Mesenchymal stem cell (in vitro differentiated cells and primary cell): ENCODE measurements at regions not wholly inside any gene's neighbourhood (a gene's known extent, or its start where the extent isn't known, plus 50 kb on each side); places are given as distances from the start of the nearest gene placed in this dataset.

Experiments
- DNase-seq: peaks from one replicate; pipeline ENCODE4 v3.0.0-alpha.2; 2013
- H2AFZ ChIP-seq: one replicate; pipeline ENCODE4 v1.6.1; 2013; ENCODE audit warnings: low read depth, mild to moderate bottlenecking, control low read depth, inconsistent platforms, low read length, moderate library complexity
- H2AK5ac ChIP-seq: 2 replicates; pipeline ENCODE4 v1.6.1; 2013; ENCODE audit warnings: low read length, moderate library complexity, mild to moderate bottlenecking, inconsistent platforms; ENCODE audit not compliant: severe bottlenecking
- H2BK120ac ChIP-seq: one replicate; pipeline ENCODE4 v1.6.1; 2013; ENCODE audit warnings: low read depth, mild to moderate bottlenecking, inconsistent platforms, low read length, moderate library complexity
- H2BK12ac ChIP-seq, 2 experiments: one replicate each; pipeline ENCODE4 v1.6.1; 2013; ENCODE audit warnings: inconsistent platforms in 2 of 2, low read length in 2 of 2, mild to moderate bottlenecking in 2 of 2, moderate library complexity in 2 of 2, control low read depth in 1 of 2
- H2BK15ac ChIP-seq: one replicate; pipeline ENCODE4 v1.6.1; 2013; ENCODE audit warnings: mild to moderate bottlenecking, low read depth, inconsistent platforms; ENCODE audit not compliant: poor library complexity, severe bottlenecking
- H2BK5ac ChIP-seq: 2 replicates; pipeline ENCODE4 v1.6.1; 2013; ENCODE audit warnings: low read depth, mild to moderate bottlenecking, low read length, control low read depth, inconsistent platforms; ENCODE audit not compliant: poor library complexity, severe bottlenecking
- H3K14ac ChIP-seq, 2 experiments: one replicate each; pipeline ENCODE4 v1.6.1; 2013; ENCODE audit warnings: inconsistent platforms in 2 of 2, low read length in 2 of 2, control low read depth in 1 of 2, mild to moderate bottlenecking in 1 of 2, moderate library complexity in 1 of 2
- H3K18ac ChIP-seq, 2 experiments: one replicate each; pipeline ENCODE4 v1.6.1; 2013; ENCODE audit warnings: inconsistent platforms in 2 of 2, low read length in 2 of 2, control low read depth in 1 of 2, low read depth in 1 of 2, mild to moderate bottlenecking in 1 of 2
- H3K23ac ChIP-seq, 2 experiments: one replicate each; pipeline ENCODE4 v1.6.1; 2013; ENCODE audit warnings: inconsistent platforms in 2 of 2, low read length in 2 of 2, mild to moderate bottlenecking in 2 of 2, moderate library complexity in 2 of 2, control low read depth in 1 of 2
- H3K27ac ChIP-seq: 2 replicates; pipeline ENCODE4 v1.5.1; 2013; ENCODE audit warnings: mild to moderate bottlenecking, moderate library complexity, low read length, control low read depth, inconsistent platforms; ENCODE audit not compliant: poor library complexity, severe bottlenecking
- H3K27me3 ChIP-seq, 2 experiments: 2 replicates each; pipeline versions ENCODE4 v1.6.1 to v1.7.0; 2013; ENCODE audit warnings: low read length in 2 of 2, mild to moderate bottlenecking in 2 of 2, moderate library complexity in 2 of 2, control low read depth in 1 of 2, inconsistent platforms in 1 of 2; ENCODE audit not compliant: control insufficient read depth in 1 of 2, insufficient read depth in 1 of 2
- H3K36me3 ChIP-seq, 2 experiments: 2 replicates each; pipeline versions ENCODE4 v1.6.1 to v1.7.0; 2013; ENCODE audit warnings: low read length in 2 of 2, control low read depth in 1 of 2, inconsistent platforms in 1 of 2, low read depth in 1 of 2, mild to moderate bottlenecking in 1 of 2; ENCODE audit not compliant: insufficient read depth in 2 of 2, control insufficient read depth in 1 of 2
- H3K4ac ChIP-seq, 2 experiments: one replicate each; pipeline ENCODE4 v1.6.1; 2013; ENCODE audit warnings: inconsistent platforms in 2 of 2, low read length in 2 of 2, mild to moderate bottlenecking in 2 of 2, moderate library complexity in 2 of 2, control low read depth in 1 of 2, low read depth in 1 of 2
- H3K4me1 ChIP-seq: 2 replicates; pipeline ENCODE4 v1.6.1; 2013; ENCODE audit warnings: low read depth, low read length, control low read depth; ENCODE audit not compliant: control insufficient read depth, insufficient read depth
- H3K4me2 ChIP-seq: 2 replicates; pipeline ENCODE4 v1.6.1; 2013; ENCODE audit warnings: low read length, mild to moderate bottlenecking, inconsistent platforms; ENCODE audit not compliant: poor library complexity, severe bottlenecking
- H3K4me3 ChIP-seq, 2 experiments: 2 replicates each; pipeline versions ENCODE4 v1.5.1 to v1.7.0; 2013; ENCODE audit warnings: low read length in 2 of 2, mild to moderate bottlenecking in 2 of 2, control low read depth in 1 of 2, low read depth in 1 of 2; ENCODE audit not compliant: insufficient read depth in 1 of 2
- H3K79me1 ChIP-seq: replicated peaks from 2 replicates; pipeline ENCODE4 v1.6.1; 2013; ENCODE audit warnings: mild to moderate bottlenecking, control low read depth, low read length, inconsistent platforms; ENCODE audit not compliant: poor library complexity, severe bottlenecking
- H3K9ac ChIP-seq: 2 replicates; pipeline ENCODE4 v1.7.0; 2013; ENCODE audit warnings: mild to moderate bottlenecking, low read length, moderate library complexity
- H3K9me3 ChIP-seq: 2 replicates; pipeline ENCODE4 v1.7.0; 2013; ENCODE audit warnings: mild to moderate bottlenecking, low read length; ENCODE audit not compliant: control insufficient read depth
- H4K8ac ChIP-seq: one replicate; pipeline ENCODE4 v1.6.1; 2013; ENCODE audit warnings: inconsistent platforms, mild to moderate bottlenecking, low read length, moderate library complexity
- H4K91ac ChIP-seq: one replicate; pipeline ENCODE4 v1.6.1; 2013; ENCODE audit warnings: mild to moderate bottlenecking, low read length, inconsistent platforms
- WGBS: methylation state at CpG from one replicate; pipeline ENCODE4 v1.1.7; 2013; ENCODE audit warnings: mixed read lengths; 5-methylcytosine and 5-hydroxymethylcytosine counted together

DNA sequence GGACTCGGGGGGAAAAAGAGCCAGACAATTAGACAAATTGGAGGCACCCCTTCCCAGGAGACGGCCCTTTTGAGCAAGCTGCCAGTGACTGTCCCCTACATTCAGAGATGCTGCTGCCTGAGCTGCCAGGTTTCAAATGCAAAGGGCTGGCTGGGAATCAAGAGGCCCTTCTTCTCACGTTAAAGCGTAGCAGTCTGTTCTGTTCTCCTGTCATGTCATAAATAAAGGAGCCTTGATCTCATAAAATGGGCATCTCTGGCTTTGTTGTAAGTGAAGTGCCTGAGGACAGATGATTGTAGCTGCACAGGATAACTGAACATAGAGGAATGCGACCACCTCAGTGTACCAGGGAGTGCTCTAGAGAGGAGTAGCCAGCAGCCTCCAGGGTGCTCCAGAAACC is 917.9 kb downstream of the GRID1 start:
- no peak overlapping the region for H2AFZ ChIP-seq
- H3K4me1 ChIP-seq: no peaks in the 10 kb centered on the region
- H3K27me3 ChIP-seq: no peaks in the 10 kb centered on the region
- H3K9ac ChIP-seq: no peak overlapping the region
- no peak overlapping the region for H3K18ac ChIP-seq
- 80% methylated on average over 5 of the region's 5 CpGs for whole genome bisulfite sequencing
- H3K4ac ChIP-seq: no peak overlapping the region
- H3K23ac ChIP-seq: no peak overlapping the region
- no peak for DNase-seq
- H2BK5ac ChIP-seq: no peak overlapping the region
- H4K8ac ChIP-seq: no peak overlapping the region
- no peaks in the 10 kb centered on the region for H3K36me3 ChIP-seq
- no peak overlapping the region for H2BK15ac ChIP-seq
- H4K91ac ChIP-seq: no peak overlapping the region
- no peak overlapping the region for H3K14ac ChIP-seq
- no peak overlapping the region for H2BK120ac ChIP-seq
- H2AK5ac ChIP-seq: no peak overlapping the region
- H3K4me2 ChIP-seq: no peak overlapping the region
- H3K79me1 ChIP-seq: no peaks in the 10 kb centered on the region
- H3K4me3 ChIP-seq: no peak overlapping the region
- no peak overlapping the region for H2BK12ac ChIP-seq
- no peak overlapping the region for H3K27ac ChIP-seq
- H3K9me3 ChIP-seq: no peaks in the 10 kb centered on the region

- no peak overlapping the region for H2AFZ ChIP-seq
- no peak overlapping the region for H3K18ac ChIP-seq
- no peaks in the 10 kb centered on the region for H3K27me3 ChIP-seq
- no peaks in the 10 kb centered on the region for H3K9me3 ChIP-seq
- no peak overlapping the region for H3K14ac ChIP-seq
- H3K79me1 ChIP-seq: no peaks in the 10 kb centered on the region
- no peak overlapping the region for H2BK15ac ChIP-seq
- H3K9ac ChIP-seq: no peak overlapping the region
- H3K36me3 ChIP-seq: no peaks in the 10 kb centered on the region
- H3K27ac ChIP-seq: no peak overlapping the region
- H3K4me1 ChIP-seq: no peaks in the 10 kb centered on the region
- no peak overlapping the region for H3K4me2 ChIP-seq
- H3K4me3 ChIP-seq: no peak overlapping the region
- no peak overlapping the region for H2BK5ac ChIP-seq
- no peak overlapping the region for H3K4ac ChIP-seq
- no peak overlapping the region for H2BK12ac ChIP-seq
- no peak overlapping the region for H2AK5ac ChIP-seq
- 92% methylated on average over 1 of the region's 1 CpG for WGBS
- no peak for DNase-seq
- no peak overlapping the region for H4K91ac ChIP-seq
- no peak overlapping the region for H2BK120ac ChIP-seq
- no peak overlapping the region for H3K23ac ChIP-seq
- H4K8ac ChIP-seq: no peak overlapping the region
These were observed 912.2 kb downstream of the GRID1 start for GRCh38 chr10:85454386-85454785.

DNA sequence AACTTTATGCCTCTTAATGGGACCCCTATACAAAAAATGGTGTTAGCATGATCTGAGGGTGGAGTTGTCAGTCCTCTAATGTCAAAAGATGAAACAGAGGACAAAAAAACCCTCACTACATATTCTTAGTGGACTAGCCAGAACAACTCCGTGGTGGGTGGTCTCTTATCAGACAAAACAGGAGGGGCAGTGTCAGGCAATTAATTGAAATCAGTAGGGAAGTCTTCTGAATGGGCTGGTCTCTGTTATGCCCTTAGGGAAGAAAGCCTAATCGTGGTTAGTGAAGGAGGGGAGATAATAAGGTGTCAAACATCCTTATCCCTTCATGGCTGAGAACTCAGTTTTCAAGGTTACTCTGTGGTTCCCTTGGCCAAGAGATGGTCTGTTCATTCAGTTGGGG is 909.4 kb downstream of the GRID1 start:
- H3K4me3 ChIP-seq: no peak overlapping the region
- H3K36me3 ChIP-seq: no peaks in the 10 kb centered on the region
- H2BK120ac ChIP-seq: no peak overlapping the region
- no peak for DNase-seq
- no peak overlapping the region for H3K23ac ChIP-seq
- H3K27ac ChIP-seq: no peak overlapping the region
- WGBS: 31% methylated on average over 2 of the region's 2 CpGs
- H2BK5ac ChIP-seq: no peak overlapping the region
- H3K4me2 ChIP-seq: no peak overlapping the region
- H3K79me1 ChIP-seq: no peaks in the 10 kb centered on the region
- no peak overlapping the region for H3K4ac ChIP-seq
- no peaks in the 10 kb centered on the region for H3K4me1 ChIP-seq
- H2BK12ac ChIP-seq: no peak overlapping the region
- H4K91ac ChIP-seq: no peak overlapping the region
- no peaks in the 10 kb centered on the region for H3K27me3 ChIP-seq
- no peak overlapping the region for H4K8ac ChIP-seq
- no peak overlapping the region for H3K9ac ChIP-seq
- H2BK15ac ChIP-seq: no peak overlapping the region
- H2AFZ ChIP-seq: no peak overlapping the region
- no peak overlapping the region for H2AK5ac ChIP-seq
- no peak overlapping the region for H3K14ac ChIP-seq
- H3K18ac ChIP-seq: no peak overlapping the region
- H3K9me3 ChIP-seq: no peaks in the 10 kb centered on the region

DNA sequence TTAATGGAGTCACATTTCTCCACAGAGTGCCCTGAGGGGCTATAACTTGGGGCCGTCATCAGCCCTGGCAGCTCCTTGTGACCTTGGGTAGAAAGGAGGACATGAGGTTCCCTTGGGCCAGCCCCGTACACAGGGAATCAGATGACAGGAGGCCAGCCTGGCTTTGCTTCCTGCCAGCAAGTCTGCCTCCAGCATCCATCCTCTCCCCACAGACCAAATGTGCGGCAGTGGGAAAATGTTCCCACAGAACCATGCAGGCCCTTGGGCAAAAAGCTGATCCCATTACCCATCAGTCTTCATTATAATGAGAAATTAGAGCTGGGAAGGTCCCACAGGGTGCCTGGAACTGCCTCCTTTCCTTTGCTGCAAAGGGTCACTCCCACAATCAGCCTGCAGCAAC is 908.3 kb downstream of the GRID1 start:
- no peak overlapping the region for H2BK15ac ChIP-seq
- H3K4me1 ChIP-seq: no peaks in the 10 kb centered on the region
- H3K36me3 ChIP-seq: no peaks in the 10 kb centered on the region
- 83% methylated on average over 3 of the region's 3 CpGs for WGBS
- no peak overlapping the region for H4K8ac ChIP-seq
- no peak overlapping the region for H3K23ac ChIP-seq
- H4K91ac ChIP-seq: no peak overlapping the region
- no peak overlapping the region for H2AK5ac ChIP-seq
- no peak overlapping the region for H2BK120ac ChIP-seq
- no peak overlapping the region for H2BK5ac ChIP-seq
- H3K4me3 ChIP-seq: no peak overlapping the region
- no peaks in the 10 kb centered on the region for H3K27me3 ChIP-seq
- H3K4me2 ChIP-seq: no peak overlapping the region
- no peak overlapping the region for H2AFZ ChIP-seq
- H3K4ac ChIP-seq: no peak overlapping the region
- H3K14ac ChIP-seq: no peak overlapping the region
- no peak for DNase-seq
- no peaks in the 10 kb centered on the region for H3K9me3 ChIP-seq
- H3K27ac ChIP-seq: no peak overlapping the region
- no peaks in the 10 kb centered on the region for H3K79me1 ChIP-seq
- H3K18ac ChIP-seq: no peak overlapping the region
- H2BK12ac ChIP-seq: no peak overlapping the region
- no peak overlapping the region for H3K9ac ChIP-seq
